ENCODE measurements at regions not wholly inside any gene's neighbourhood (a gene's known extent, or its start where the extent isn't known, plus 50 kb on each side); places are given as distances from the start of the nearest gene placed in this dataset.

- no TSS peak for BruUV-seq (replicated peaks)
- DNase-seq (ENCODE audit: extremely low read depth in 1 of 4, low spot score in 3 of 4), result no peak
- intact Hi-C loops (cut with micrococcal nuclease) (no loop called here), in situ Hi-C loops (cut with MboI) (no loop called here)
- no peak overlapping the region for H3K4me3 ChIP-seq
- no peaks in the 10 kb centered on the region; the same call in 1 of the 2 replicates for H3K9me3 ChIP-seq (replicated peaks; ENCODE audit: control insufficient read depth, insufficient read depth, low read depth, low read length)
- 2% methylated on average over 9 of the region's 9 CpGs for WGBS (ENCODE audit: insufficient coverage, low coverage, missing lambda C conversion rate)
- no peak for FAIRE-seq
- H3K27ac ChIP-seq (ENCODE audit: extremely low read depth, low read depth, low read length), result no peak overlapping the region
- H3K4me1 ChIP-seq (replicated peaks in 1 of 2; ENCODE audit: control insufficient read depth in 2 of 2, insufficient read depth in 2 of 2, low read length in 2 of 2), result no peaks in the 10 kb centered on the region
- no peak overlapping the region for H3K4me2 ChIP-seq (ENCODE audit: insufficient read depth, low read length)
- no peaks in the 10 kb centered on the region for H3K27me3 ChIP-seq (ENCODE audit: control insufficient read depth in 2 of 2, insufficient read depth in 2 of 2, low read length in 2 of 2)
- ChIA-PET POLR2A (interaction anchor here (0.7 kb wide), 1 partner anchor 1062 kb away, joined by 3 read pairs; no protein-coding TSS in a partner anchor), CTCF (ENCODE audit: low intra/inter-chr PET ratio) (no interaction called here)
- H3K9me1 ChIP-seq (ENCODE audit: control insufficient read depth, insufficient read depth, low read length), result no peaks in the 10 kb centered on the region
- H3K9ac ChIP-seq (ENCODE audit: insufficient read depth in 1 of 2, low read depth in 2 of 2, low read length in 2 of 2), result no peak overlapping the region
- no peaks in the 10 kb centered on the region for H3K79me2 ChIP-seq (ENCODE audit: control insufficient read depth, insufficient read depth, low read length)
- no peaks in the 10 kb centered on the region for H4K20me1 ChIP-seq (replicated peaks; ENCODE audit: control insufficient read depth, insufficient read depth, low read length)
- no peak for ATAC-seq
- no peaks in the 10 kb centered on the region for H3K36me3 ChIP-seq (ENCODE audit: control insufficient read depth, insufficient read depth, low read length)
- no peak overlapping the region for H2AFZ ChIP-seq (ENCODE audit: low read depth, low read length)
- TF ChIP-seq ZBTB34 (CRISPR knock-in tag; IDR thresholded peaks at IDR 0.05) (no peak), RBM34 (IDR thresholded peaks at IDR 0.05; ENCODE audit: borderline replicate concordance, insufficient read depth, low read length) (no peak), MNT (conservative IDR thresholded peaks at IDR 0.05) (no peak), ZNF280B (CRISPR knock-in tag; IDR thresholded peaks at IDR 0.05) (no peak), ATF4 (CRISPR knock-in tag; IDR thresholded peaks at IDR 0.05) (no peak), MYNN (IDR thresholded peaks at IDR 0.05) (no peak), MYNN (CRISPR knock-in tag; IDR thresholded peaks at IDR 0.05) (no peak), ZNF398 (CRISPR knock-in tag; IDR thresholded peaks at IDR 0.05) (no peak), NR3C1 (CRISPR knock-in tag; IDR thresholded peaks at IDR 0.05) (no peak), SRF (CRISPR knock-in tag; IDR thresholded peaks at IDR 0.05) (no peak)
Measured at GRCh38 chr4:11223311-11223710, 205.4 kb downstream of the HS3ST1 start.
